Activated CD8-positive, alpha-beta memory T cell treated with anti-CD3 and anti-CD28 coated beads for 36 hours (primary cell): ENCODE measurements at regions not wholly inside any gene's neighbourhood (a gene's known extent, or its start where the extent isn't known, plus 50 kb on each side); places are given as distances from the start of the nearest gene placed in this dataset.

Experiments
- CTCF ChIA-PET: fragments of 350-600 bp; sonication (Branson Sonifier 250); formaldehyde crosslinking; loops from one replicate; lab custom pipeline; 2021; ENCODE audit warnings: antibody characterized with exemption; lab: Charles Lee
- POLR2A ChIA-PET: fragments of 350-600 bp; sonication (Branson Sonifier 250); formaldehyde crosslinking; loops from one replicate; lab custom pipeline; 2021; ENCODE audit warnings: antibody characterized with exemption; lab: Charles Lee

GRCh38 chr18:70683263-70683662, 394.4 kb downstream of the SOCS6 start:
- ChIA-PET CTCF (no interaction called here), POLR2A (no interaction called here)

- ChIA-PET CTCF (no interaction called here), POLR2A (no interaction called here)
Observed at GRCh38 chr18:70674896-70675295, 386.1 kb downstream of the SOCS6 start.

- POLR2A ChIA-PET, result no interaction called here
Observed at GRCh38 chr18:70673831-70674230, 385.0 kb downstream of the SOCS6 start.

GRCh38 chr18:70672581-70672980, 383.7 kb downstream of the SOCS6 start:
- ChIA-PET CTCF (no interaction called here), POLR2A (no interaction called here)

More at GRCh38 chr18:70673831-70674230, 385.0 kb downstream of the SOCS6 start:
- CTCF ChIA-PET, result no interaction called here

GRCh38 chr18:70671889-70672565, 383.2 kb downstream of the SOCS6 start:
- POLR2A ChIA-PET, result no interaction called here
- CTCF ChIA-PET, result no interaction called here

- CTCF ChIA-PET, result no interaction called here
Observed at GRCh38 chr18:70666936-70667335, 378.1 kb downstream of the SOCS6 start.

GRCh38 chr18:70663141-70663540, 374.3 kb downstream of the SOCS6 start:
- POLR2A ChIA-PET, result no interaction called here
- CTCF ChIA-PET, result no interaction called here

More at GRCh38 chr18:70666936-70667335, 378.1 kb downstream of the SOCS6 start:
- POLR2A ChIA-PET, result no interaction called here

- ChIA-PET CTCF (no interaction called here), POLR2A (no interaction called here)
Observed at GRCh38 chr18:70662588-70662987, 373.7 kb downstream of the SOCS6 start.

- ChIA-PET POLR2A (no interaction called here), CTCF (no interaction called here)
Observed at GRCh38 chr18:70659036-70659925, 370.4 kb downstream of the SOCS6 start.

GRCh38 chr18:70653671-70654070, 364.8 kb downstream of the SOCS6 start:
- CTCF ChIA-PET, result no interaction called here
- POLR2A ChIA-PET, result no interaction called here

- ChIA-PET POLR2A (no interaction called here), CTCF (no interaction called here)
Observed at GRCh38 chr18:70650878-70651277, 362.0 kb downstream of the SOCS6 start.

- POLR2A ChIA-PET, result no interaction called here
- CTCF ChIA-PET, result no interaction called here
Observed at GRCh38 chr18:70649683-70650082, 360.8 kb downstream of the SOCS6 start.

- ChIA-PET CTCF (no interaction called here), POLR2A (no interaction called here)
Observed at GRCh38 chr18:70645971-70646370, 357.1 kb downstream of the SOCS6 start.

GRCh38 chr18:70643812-70644211, 355.0 kb downstream of the SOCS6 start:
- CTCF ChIA-PET, result no interaction called here
- POLR2A ChIA-PET, result no interaction called here

GRCh38 chr18:70641156-70641775, 352.4 kb downstream of the SOCS6 start:
- ChIA-PET POLR2A (no interaction called here), CTCF (interaction anchor here (0.5 kb wide), 1 partner anchor 209 kb away, joined by 3 read pairs; no protein-coding TSS in a partner anchor)

GRCh38 chr18:70640336-70640887, 351.6 kb downstream of the SOCS6 start:
- ChIA-PET POLR2A (no interaction called here), CTCF (interaction anchor here (0.5 to 0.7 kb wide), 2 partner anchors 210 to 1640 kb away, joined by 3 read pairs; no protein-coding TSS in a partner anchor)

- ChIA-PET CTCF (no interaction called here), POLR2A (no interaction called here)
Observed at GRCh38 chr18:70636991-70637390, 348.1 kb downstream of the SOCS6 start.

GRCh38 chr18:70634576-70635147, 345.8 kb downstream of the SOCS6 start:
- POLR2A ChIA-PET, result no interaction called here
- CTCF ChIA-PET, result no interaction called here

- CTCF ChIA-PET, result no interaction called here
- POLR2A ChIA-PET, result no interaction called here
Observed at GRCh38 chr18:70627182-70627802, 338.4 kb downstream of the SOCS6 start.
